A172 (cell line): ENCODE measurements at regions not wholly inside any gene's neighbourhood (a gene's known extent, or its start where the extent isn't known, plus 50 kb on each side); places are given as distances from the start of the nearest gene placed in this dataset.
A peak's percentile ranks its signal among the peaks of the same experiment; 100 is the strongest.

ENCODE experiments used
- DNase-seq: peaks from one replicate; pipeline ENCODE4 v3.0.0-alpha.2; 2015; ENCODE audit warnings: low spot score

DNA sequence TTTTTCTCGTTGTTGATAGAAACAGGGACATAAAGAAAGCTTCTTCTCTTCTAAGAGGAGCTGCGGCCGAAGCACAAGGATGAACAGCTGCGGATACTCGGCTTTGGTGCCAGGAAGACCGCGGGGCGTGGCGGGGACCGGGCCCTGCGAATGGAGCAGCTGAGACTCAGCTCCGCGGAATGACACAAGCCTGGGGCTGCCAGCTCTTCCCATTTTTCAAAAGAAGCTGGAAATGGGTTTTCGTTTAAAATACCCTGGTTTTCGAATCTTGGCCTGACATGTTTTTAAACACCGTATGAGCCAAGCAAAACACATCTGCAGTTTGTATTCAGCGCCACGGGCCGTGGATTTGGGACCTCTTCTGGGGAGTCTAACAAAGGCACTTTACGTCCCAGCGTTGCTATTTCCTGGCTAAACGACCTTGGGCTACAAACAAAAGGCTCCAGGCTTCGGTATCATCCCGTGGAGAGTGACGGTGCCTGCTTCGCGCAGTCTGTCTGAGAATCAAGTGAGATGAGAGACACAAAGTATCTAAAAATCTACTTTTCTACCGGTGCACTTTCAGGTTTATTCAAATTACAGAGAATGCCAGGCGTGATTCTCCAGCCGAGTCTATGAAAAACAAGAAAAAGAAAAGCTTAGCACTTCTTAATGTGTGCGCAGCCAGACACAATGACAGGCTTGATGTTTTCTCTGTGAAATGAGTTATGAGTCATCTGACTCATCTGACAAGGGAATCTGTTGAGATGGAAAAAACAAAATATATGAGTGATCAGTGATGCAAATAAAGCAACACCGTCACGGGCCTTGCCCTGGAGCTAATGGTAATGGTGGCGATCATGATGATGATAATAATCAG is 114.0 kb upstream of the TMEM132D start:
- no peak for DNase-seq

DNA sequence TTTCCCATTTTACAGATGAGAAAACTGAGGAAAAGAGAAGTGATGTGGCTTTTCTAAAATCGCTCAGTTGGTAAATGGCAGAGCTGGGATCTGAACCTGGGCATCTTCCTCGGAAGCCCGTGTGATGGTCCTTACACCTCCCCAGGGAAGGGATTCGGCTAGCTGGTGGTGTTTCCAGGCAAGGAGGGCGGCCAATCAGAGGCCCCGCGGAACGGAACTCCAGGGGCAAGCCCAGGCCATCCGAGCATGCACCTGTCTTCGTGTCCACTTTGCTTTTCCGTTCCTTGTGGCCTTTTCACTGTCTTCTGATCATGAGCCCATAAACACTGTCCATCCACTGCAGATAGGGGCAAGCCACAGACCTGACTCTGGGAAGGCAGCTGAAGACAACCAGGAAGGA is 114.8 kb upstream of the TMEM132D start:
- DNase-seq, result no peak

DNA sequence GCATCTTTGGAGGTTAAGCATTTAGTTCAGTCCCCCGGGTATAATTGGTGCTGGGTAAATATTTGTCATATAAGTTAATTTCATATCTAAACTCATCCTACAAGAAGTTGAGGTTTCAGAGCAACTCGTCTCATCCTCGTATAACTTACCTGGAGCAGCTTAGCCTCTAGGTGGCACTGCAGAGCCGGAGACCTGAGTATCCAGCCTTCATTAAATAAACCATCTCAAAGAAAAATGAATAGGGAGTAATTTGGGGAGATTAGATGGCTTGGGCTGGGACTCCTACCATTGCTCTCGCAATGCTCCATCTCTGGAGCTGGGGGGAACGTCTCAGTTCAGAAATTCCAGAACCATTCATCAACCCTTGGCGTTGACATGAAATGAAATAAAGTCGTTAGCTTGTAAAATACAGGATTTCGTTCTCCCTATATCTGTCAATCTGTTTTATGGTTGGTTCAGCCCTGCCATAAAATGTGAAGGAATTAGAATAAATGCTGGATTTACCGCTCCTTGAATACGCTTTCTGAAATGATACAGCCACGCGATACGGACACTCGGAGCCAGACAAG is 122.9 kb upstream of the TMEM132D start:
- peak; percentile 5 for DNase-seq

DNA sequence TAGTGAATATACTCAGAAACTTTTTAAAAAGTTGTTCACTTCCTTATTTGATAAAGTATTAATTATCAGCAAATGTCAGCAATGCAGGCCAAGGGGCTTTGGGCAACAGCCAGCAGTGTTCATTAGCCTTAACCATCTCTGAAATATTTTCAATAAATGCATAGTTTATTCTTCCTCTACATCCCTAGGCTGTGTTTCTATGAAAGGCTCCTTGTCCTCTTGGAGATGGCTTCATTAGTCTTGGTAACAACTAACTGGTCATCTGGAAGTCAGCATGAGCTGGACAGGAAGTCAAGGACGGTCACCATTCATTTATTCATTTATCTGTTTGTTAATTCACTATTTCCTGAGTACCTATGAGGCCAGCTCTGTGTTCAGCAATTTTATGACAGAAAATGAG is 124.0 kb upstream of the TMEM132D start:
- no peak for DNase-seq

DNA sequence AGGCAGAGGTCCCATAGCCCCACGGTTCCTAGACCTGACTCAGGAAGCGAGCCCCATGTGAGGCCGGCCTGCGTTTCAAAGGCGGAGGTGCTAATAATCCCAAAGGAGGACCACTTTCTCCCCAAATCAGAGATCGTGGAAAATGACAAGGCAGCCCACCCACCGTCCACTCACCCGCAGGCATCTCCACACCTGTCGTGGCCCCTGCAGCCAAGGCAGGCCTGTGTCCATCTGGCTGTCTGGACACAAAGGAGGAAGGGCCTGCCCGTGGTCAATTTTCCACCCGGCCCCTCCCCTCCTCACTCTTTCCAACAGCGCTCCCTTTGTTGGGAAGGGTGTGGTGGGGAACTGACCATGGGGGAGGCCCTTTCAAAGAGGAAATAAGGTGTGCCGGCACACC is 125.3 kb upstream of the TMEM132D start:
- DNase-seq, result no peak

DNA sequence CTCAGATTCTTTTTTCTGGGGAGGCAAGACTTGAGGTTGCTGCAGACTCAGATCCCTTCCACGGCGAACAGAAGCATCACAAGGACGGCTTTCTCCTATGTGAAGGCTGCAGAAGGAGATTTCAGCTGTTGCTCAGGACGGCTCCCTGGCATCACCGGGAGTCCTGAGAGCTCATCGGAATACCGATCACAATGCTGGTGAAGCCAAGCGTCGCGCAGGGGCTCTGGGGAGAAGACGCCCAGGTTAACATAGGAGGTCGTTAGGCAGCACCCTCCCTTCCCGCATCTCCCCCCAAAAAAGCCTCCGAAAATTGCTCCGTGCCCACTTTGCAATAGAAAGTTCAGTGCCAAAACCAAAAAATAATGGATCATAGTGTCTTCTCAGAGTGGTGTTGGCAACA is 127.2 kb upstream of the TMEM132D start:
- DNase-seq, result no peak

DNA sequence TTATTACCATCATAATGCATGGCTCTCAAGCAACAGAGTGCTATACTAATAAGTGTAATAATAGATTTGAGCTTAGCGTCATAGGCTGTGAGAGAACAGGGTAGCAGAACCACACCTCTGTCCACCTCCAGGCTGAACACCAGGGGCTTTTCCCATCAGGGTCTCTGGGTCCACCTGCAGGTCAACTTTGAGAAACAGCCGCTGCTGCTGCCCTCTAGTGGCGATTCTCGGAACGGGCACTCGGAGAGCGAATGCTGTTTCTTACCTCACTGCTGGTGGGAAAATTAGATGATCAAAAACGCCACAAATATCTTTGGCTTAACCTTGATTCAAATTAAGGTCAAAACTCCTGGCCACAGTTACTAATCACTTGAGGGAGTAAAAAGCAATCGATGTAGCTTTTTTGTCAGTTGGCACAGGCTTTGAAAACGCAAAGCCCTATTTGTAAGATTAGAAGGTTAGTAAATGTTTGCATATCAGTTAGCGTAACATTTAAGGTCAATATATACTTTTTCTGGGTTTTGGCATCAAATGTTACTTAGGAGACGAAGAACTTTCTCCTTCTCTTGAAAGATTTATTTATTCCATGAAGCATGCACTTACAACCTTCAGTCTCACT is 127.9 kb upstream of the TMEM132D start:
- peak; percentile 13 for DNase-seq

DNA sequence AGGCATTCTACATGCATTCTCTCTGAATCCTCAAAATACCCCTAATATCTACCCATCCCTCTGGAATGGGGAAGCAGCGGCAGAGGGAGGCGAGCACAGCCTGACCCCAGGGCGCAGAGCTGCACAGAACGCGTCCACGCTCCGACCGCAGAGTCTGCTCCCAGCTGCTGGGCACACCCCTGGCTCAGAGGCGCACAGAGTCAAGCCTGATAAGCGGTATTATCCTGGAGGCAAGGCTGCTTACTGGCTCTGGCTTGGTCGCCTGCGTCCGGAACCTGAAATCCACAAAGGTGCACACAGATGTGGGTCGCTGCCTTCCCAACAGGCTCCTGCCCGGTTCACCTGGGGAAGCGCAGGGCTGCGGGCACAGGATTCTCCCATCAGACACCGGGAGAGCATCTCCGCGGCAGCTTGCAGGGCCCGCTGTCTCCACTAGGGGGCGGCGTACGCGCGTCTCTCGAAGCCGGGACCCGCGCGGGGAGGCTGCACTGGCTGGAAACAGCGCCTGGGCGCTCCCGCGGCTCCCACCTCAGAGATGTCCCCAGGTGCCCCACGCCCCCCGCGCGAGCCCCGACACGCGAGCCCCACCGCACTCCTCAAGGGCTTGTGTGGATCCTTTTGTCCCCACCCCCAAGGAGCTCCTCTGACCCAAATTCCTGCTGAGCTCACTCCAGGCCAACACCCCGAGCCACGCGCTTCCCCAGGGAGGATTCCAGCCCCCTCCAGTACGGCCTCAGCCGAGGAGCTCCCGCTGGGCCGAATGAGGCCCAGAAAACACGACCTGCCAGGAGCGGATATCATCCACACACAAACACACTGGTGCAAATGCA is 120.1 kb upstream of the FZD10 start:
- DNase-seq, result no peak

DNA sequence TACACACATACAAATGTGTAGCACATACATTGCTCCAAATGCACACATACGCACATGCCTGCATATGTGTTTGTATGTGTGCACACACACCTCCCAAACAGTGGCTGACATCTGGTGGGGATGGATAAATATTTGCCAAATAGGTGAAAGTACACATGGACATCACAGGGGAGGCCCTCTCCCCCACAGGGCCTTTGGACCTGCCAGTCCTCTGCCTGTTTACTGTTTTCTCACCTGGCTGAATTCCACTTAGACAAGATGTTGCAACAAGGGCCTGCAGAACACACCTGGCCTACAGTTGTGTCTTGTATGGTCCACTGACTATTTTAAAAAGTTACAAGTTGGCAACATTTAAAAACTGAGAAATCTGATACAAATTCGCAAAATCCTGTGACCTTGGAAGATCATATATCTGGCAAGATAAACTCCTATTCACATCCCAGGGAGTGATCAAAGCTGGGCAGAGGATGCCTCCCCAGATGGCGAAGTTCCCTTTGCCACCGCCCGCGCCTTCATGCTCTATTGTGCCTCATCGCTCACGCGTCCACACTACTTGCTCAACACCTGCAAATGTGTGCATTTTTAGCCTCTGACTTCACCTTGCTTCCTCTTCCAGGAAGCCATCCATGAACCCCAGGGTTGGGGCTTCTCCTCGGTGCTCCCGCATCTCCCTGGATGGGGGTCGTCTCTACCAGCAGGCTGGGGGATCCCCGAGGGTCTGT is 118.4 kb upstream of the FZD10 start:
- no peak for DNase-seq

DNA sequence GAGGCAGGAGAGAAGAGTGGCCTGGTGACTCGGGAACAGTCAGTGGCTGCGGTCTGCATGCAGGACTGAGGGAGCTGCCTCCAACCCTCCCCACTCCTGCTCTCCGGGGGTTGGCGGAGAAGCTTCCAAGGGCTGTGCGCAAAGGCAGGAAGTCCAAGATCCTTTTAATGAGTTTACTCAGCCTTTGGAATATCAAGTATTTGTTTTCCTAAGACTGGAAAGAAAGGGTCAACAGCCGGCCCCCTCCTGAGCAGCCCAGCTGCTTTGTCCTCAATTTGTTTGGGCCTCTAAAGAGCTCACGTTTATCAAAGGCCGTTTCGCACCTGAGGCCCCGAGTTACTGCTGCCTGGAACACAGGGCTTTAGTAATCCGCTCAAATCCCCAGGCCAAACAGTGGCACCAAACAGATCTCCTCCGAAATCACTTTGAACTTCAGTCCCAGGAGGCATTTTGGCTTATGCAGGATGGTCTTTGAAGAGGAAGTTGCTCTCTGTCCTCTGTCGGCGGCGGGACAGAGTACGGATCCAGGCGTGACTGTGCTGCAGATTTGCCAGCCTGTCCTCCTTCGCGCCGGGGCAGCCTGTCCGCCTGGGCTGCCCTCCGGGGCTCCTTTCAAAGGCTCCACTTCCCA is 117.2 kb upstream of the FZD10 start:
- no peak for DNase-seq

DNA sequence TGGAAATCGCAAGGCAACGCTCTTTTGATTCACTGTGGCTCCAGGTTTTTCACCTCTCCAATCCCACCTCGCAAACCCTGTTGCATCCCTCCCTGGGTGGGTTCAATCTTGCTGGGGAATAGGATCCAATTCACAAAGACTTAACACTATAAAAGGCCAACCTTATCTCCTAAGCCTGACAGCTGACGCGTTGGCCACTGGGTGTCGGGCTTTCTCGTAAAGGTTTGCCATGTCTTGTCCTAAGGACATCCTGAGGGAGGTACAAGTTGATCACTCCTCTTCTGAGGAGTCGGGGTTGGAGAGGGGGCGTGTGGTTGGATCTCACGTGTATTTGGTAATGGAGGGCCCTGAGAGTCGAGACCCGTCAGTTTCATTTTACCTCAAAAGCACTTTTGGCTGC is 112.6 kb upstream of the FZD10 start:
- DNase-seq, result no peak

DNA sequence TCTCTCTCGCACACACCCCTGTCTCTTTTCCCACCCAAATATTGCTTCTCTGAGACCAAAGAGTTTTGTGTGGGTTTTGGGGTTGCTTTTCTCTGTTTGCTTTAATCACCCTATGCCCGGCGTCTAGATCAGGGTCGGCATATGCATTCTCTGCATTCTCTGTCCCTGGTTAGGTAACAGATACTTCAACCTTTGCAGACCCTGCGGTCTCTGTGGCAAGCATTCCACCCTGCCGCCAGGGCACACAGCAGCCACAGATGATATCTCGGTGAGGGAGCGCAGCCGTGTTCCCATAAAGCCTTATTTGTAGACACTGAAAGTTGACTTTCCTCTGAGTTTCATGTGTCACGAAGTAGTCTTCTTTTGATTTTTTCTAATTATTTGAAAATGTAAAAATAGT is 110.4 kb upstream of the FZD10 start:
- no peak for DNase-seq

DNA sequence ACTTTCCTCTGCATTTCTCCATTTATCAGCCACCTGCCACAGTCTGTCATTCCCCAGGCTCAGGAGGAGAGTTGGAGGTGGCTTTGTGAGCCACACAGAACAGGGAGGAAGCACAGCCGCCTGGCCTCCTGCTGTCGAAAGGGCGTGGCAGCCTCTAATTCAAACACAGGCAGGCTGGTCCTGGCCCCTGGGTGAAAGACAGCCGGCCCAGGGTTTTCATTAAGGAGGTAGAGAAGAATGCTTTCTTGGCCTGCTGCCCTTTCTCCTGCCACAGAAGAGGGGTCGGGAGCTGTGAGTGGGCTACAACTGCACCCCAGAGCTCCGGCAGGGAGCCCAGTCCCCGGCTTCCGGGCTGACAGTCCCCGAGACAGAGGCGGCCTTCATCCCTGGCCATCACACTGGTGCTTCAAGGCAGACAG is 108.6 kb upstream of the FZD10 start:
- no peak for DNase-seq

DNA sequence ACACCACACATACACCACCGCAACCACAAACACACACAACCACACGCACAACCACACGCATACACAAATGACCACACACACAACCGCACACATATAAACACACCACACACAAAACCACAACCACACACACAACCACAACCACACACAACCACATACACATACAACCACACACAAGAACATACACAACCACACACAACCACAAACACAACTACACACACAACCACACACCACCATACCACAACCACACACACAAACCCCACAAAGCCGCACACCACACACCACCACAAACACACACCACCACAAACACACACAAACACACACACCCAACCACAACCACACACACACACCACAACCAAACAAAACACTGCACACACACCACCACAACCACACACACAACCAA is 107.5 kb upstream of the FZD10 start:
- no peak for DNase-seq

DNA sequence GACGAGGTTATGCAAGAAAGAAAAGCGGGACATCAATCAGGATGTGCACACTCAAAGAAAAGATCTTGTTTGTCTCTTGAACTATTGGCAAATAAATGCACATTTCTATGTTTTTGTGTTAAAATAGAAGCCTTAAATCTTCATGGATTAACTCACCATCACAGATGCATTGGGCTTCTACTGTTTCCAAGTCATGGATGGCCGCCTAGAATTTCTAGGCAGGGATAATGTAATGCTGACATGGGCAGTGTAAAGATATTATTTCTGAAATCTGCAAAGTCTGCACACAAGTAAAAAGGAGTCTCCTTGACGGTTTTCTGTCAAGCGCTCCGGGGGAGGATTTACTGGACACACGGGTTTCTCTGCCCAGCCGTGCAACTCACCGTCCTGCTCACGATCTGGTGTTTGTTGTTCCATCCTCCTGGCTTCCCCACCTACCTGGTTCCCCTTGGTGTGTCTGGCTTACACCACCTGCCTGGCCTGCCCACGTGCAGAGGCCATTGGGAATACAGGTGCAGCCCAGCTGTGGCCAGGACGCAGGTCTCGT is 103.3 kb upstream of the FZD10 start:
- DNase-seq, result no peak

DNA sequence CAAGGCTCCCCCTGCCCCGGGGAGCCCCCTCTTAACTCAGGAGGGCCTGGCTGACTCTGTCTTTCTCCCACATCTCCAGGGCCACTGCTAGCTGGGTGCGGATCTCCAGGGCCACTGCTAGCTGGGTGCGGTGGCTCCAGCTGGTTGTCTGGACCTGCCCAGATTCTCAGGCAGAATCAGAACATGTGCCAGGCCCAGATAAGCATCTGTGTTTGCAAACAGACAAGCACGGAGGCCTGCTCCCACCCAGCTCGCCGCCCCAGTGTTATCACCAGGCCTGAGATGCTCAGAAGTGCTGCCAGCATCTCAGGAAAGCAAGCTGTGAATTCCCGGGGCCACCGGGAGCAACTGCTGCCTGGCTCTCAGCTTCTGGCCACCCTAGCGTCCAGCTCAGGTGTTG is 98.4 kb upstream of the FZD10 start:
- no peak for DNase-seq

DNA sequence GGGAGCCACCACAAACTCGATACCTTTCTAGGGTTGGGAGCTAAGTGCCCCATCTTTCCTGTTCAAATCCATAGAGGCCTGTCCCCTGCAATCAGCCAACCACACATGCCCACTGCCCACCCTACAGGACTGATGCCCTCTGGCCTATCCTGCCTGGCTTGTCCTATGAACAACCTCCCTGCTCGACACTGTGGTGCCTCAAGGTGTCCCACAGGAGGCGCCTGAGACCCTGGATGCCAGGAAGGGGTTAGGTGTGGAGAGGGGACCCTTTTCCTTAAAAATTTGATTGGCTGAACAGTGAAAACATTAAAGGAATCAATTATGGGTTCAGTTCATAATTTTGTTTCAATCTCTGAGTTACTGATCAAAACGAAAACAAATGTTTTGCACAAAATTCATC is 97.3 kb upstream of the FZD10 start:
- DNase-seq, result no peak

DNA sequence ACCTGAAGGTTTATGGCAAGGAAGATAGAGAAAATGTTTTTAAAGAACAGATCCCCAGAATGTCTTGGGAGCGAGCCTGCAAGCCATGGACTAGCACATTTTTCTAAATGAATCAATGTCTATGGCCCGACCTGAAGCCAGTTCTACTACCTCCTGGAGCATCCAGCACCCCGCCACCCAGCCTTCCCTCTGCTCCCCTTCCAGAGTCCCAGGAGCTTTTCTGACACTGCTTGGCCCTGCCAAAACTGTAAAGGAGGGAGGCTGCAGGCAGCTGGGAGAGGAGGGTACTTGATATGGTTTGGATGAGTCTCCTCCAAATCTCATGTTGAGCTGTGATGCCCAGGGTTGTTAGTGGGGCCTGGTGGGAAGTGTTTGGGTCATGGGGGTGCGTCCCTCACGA is 95.5 kb upstream of the FZD10 start:
- no peak for DNase-seq

DNA sequence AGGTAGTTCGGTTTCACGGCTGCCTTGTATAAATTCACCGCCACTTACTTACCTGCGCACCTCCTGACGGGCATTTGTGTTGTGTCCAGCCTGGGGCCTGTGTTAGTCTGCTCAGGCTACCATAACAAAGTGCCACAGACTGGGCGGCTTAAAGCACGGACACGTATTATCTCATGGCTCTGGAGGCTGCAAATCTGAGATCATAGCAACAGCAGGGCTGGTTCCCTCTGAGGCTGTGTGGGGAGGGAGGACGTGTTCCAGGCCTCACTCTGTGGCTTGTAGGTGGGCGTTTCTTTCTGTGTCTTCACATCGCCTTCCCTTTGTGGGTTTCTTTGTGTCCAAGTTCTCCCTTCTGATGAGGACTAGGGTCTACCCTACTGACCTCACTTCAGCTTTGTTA is 93.5 kb upstream of the FZD10 start:
- DNase-seq, result no peak

DNA sequence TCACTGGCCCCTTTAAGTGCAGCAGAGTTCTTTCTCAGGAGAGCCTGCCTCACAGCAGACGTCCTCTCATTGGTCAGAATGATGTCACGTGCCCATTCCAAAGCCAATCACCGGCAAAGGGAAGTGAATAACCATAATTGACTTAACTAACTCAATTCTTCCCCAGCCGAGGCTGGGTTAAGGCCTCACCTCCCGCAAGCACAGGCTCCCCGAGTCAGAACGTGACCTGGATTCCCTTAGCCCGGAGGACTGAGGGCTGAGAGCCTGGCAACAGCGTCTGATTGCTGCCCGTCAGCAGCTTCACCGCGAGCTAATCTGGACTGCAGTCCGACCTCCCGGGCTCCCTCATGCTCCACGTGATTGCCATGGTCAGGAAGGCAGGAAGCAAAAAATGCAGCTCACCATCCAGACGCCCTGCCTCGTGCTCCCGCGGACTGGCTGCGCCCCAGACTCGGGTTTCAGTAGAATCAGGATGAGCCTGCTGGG is 92.1 kb upstream of the FZD10 start:
- no peak for DNase-seq

DNA sequence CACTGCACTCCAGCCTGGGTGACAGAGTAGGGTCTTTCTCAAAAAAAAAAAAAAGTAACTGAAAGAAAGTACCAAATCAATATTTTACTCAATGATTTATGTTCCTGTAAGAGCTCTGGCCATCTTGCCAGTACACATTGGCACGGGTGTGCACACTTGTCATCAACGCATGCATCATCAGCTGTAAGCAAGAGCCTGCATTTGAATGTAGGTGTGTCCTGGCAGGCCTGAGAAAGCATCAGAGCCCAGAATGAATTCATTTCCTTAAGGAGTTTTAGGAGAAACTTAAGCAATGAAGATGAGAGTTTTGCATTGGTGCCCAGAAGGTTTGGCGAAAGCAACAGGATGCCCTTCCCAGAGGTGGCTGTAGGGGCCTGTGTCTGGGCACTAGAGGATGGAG is 88.5 kb upstream of the FZD10 start:
- no peak for DNase-seq
